Thoracic aorta (tissue), 2 donors: ENCODE measurements at regions not wholly inside any gene's neighbourhood (a gene's known extent, or its start where the extent isn't known, plus 50 kb on each side); places are given as distances from the start of the nearest gene placed in this dataset.

Experiments
- ATAC-seq: fragments of 150-250 bp; one replicate; pipeline ENCODE4 v1.8.0; 2017; ENCODE audit warnings: low read depth; ENCODE audit not compliant: insufficient number of reproducible peaks, low FRiP score
- DNase-seq: peaks from one replicate; pipeline ENCODE4 v3.0.0-alpha.2; 2020; ENCODE audit warnings: low spot score
- H3K27ac ChIP-seq, 2 donors: fragments of 200-600 bp; sonication (generic); 1 replicate in 1 of 2; 2 replicates in 1 of 2; pipeline ENCODE4 v1.5.1; 2016; ENCODE audit warnings: mild to moderate bottlenecking in 2 of 2, moderate library complexity in 2 of 2
- H3K27me3 ChIP-seq: fragments of 200-600 bp; sonication (generic); replicated peaks from 2 replicates; pipeline ENCODE4 v1.6.0; 2016; ENCODE audit warnings: mild to moderate bottlenecking; ENCODE audit not compliant: insufficient read depth
- H3K36me3 ChIP-seq: fragments of 200-600 bp; sonication (generic); one replicate; pipeline ENCODE4 v1.5.1; 2016
- H3K4me1 ChIP-seq, 2 donors: fragments of 200-600 bp; sonication (generic); 1 replicate in 1 of 2; 2 replicates in 1 of 2; pipeline versions ENCODE4 v1.5.1 to v1.6.0; 2016; ENCODE audit warnings: low read depth in 2 of 2, mild to moderate bottlenecking in 1 of 2; ENCODE audit not compliant: control insufficient read depth in 1 of 2
- H3K4me3 ChIP-seq: fragments of 200-600 bp; sonication (generic); 2 replicates; pipeline ENCODE4 v1.5.1; 2016; ENCODE audit warnings: mild to moderate bottlenecking
- H3K9me3 ChIP-seq: fragments of 200-600 bp; sonication (generic); 2 replicates; pipeline ENCODE4 v1.5.1; 2016
- CTCF ChIP-seq: fragments of 200-600 bp; sonication (generic); IDR thresholded peaks from one replicate; pipeline ENCODE4 v1.5.1; 2019; ENCODE audit warnings: antibody characterized with exemption

GRCh38 chr7:124398937-124399552, 366.2 kb upstream of the TMEM229A start:
- no peaks in the 10 kb centered on the region for H3K9me3 ChIP-seq
- no peak overlapping the region for H3K27ac ChIP-seq
- ATAC-seq (no peak), DNase-seq (no peak)
- no peaks in the 10 kb centered on the region for H3K36me3 ChIP-seq
- H3K27me3 ChIP-seq, result no peaks in the 10 kb centered on the region
- TF ChIP-seq CTCF, result no peak
- H3K4me1 ChIP-seq, result no peaks in the 10 kb centered on the region
- no peak overlapping the region for H3K4me3 ChIP-seq

- ATAC-seq, result no peak
- no peak for DNase-seq
- H3K27ac ChIP-seq, result no peak overlapping the region
- no peaks in the 10 kb centered on the region for H3K4me1 ChIP-seq
- H3K4me3 ChIP-seq, result no peak overlapping the region
- H3K27me3 ChIP-seq, result no peaks in the 10 kb centered on the region
- no peaks in the 10 kb centered on the region for H3K36me3 ChIP-seq
- no peak for TF ChIP-seq CTCF
- H3K9me3 ChIP-seq, result no peaks in the 10 kb centered on the region
Measured at GRCh38 chr7:124397134-124397533, 364.3 kb upstream of the TMEM229A start.

GRCh38 chr7:124390301-124390700, 357.4 kb upstream of the TMEM229A start:
- H3K4me3 ChIP-seq, result no peak overlapping the region
- ATAC-seq (no peak), DNase-seq (no peak)
- no peaks in the 10 kb centered on the region for H3K4me1 ChIP-seq
- no peak for TF ChIP-seq CTCF
- no peak overlapping the region for H3K27ac ChIP-seq
- H3K9me3 ChIP-seq, result no peaks in the 10 kb centered on the region
- no peaks in the 10 kb centered on the region for H3K27me3 ChIP-seq
- H3K36me3 ChIP-seq, result no peaks in the 10 kb centered on the region

- H3K9me3 ChIP-seq, result no peaks in the 10 kb centered on the region
- no peaks in the 10 kb centered on the region for H3K36me3 ChIP-seq
- H3K4me3 ChIP-seq, result no peak overlapping the region
- ATAC-seq, result no peak
- H3K27ac ChIP-seq, result no peak overlapping the region
- H3K27me3 ChIP-seq, result no peaks in the 10 kb centered on the region
- H3K4me1 ChIP-seq, result no peaks in the 10 kb centered on the region
- no peak for DNase-seq
- no peak for TF ChIP-seq CTCF
Measured at GRCh38 chr7:124388751-124389150, 355.9 kb upstream of the TMEM229A start.

DNA sequence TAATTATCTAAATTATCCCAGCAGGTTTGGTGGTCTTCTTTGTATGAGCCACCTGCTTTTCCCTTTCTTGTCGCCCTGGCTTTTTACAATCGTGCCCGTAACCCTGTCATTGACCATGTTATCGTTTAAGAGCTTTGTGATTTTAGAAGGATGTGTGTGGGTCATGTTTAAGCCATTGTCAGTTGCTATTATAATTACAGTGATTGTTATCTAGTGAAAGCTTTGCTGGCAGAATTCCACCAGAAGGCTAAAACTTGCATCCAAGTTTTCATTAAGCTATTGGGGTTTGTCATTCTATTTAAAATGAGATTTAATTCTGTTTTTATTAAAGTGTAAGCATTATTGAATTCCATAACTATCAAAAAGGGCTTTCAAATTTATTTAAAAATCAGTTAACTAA, 354.2 kb upstream of the TMEM229A start:
- TF ChIP-seq CTCF, result no peak
- Histone ChIP-seq H3K9me3 (no peaks in the 10 kb centered on the region), H3K4me1 (no peaks in the 10 kb centered on the region), H3K27me3 (no peaks in the 10 kb centered on the region), H3K27ac (no peak overlapping the region), H3K4me3 (no peak overlapping the region), H3K36me3 (no peaks in the 10 kb centered on the region)
- ATAC-seq (no peak), DNase-seq (no peak)
